ENCODE measurements at regions not wholly inside any gene's neighbourhood (a gene's known extent, or its start where the extent isn't known, plus 50 kb on each side); places are given as distances from the start of the nearest gene placed in this dataset.
"Not testable (repeated sequence)": the region's sequence is repeated elsewhere in the genome, so short reads cannot be mapped to it uniquely, and the experiment has no call there.

DNA sequence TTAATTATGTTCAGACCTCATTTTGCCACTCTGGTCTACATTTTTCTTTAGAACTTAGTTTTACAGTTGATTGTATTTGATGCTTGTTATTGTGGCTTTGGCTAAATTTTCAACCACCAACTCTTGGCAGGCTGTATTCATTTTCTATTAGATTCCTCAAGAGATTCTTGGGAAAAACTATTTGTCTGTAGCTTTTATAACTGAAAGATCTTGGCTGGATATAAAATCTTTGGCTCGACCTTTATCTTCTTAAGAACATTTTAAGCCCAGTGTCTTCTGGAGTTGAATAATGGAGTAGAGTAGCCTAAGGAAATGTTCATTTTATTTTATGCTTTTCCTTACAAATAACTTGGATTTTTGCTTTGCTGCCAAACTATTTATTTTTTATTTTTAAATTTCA, 848.5 kb downstream of the PCDH17 start:
- Histone ChIP-seq H3K4me1 (ENCODE audit: insufficient read depth, low read length) (peaks cover 18% of the 10 kb centered on the region; the same call in 1 of the 2 replicates), H3K27ac (ENCODE audit: low read depth, low read length) (no peak overlapping the region), H3K27me3 (ENCODE audit: insufficient read depth, low read length) (no peaks in the 10 kb centered on the region), H3K9me3 (ENCODE audit: insufficient read depth, low read depth, low read length) (no peaks in the 10 kb centered on the region), H3K4me3 (ENCODE audit: low read length) (no peak overlapping the region), H3K36me3 (ENCODE audit: insufficient read depth, low read length) (no peaks in the 10 kb centered on the region), H3K9ac (ENCODE audit: low read depth, low read length) (no peak overlapping the region)
- 86% methylated on average over 1 of the region's 1 CpG for WGBS

DNA sequence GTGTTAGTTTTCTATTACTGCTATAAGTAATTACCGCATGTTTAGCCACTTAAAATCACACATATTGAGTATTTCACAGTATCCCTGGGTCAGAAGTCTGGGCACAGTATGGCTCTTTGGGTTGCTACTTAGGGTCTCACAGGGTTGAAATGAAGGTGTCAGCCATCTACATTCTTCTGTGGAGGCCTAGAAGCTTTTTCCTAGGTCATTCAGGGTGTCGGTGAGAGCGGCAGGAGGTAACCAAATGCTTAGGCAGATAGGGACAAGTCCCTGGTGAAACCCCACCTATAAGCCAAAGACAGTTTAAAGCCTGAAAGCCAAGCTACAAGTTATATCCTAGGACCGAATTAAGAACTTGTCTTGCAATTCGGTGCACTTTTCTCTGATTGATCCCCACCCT, 856.7 kb downstream of the PCDH17 start:
- H3K27me3 ChIP-seq (ENCODE audit: insufficient read depth, low read length): no peaks in the 10 kb centered on the region
- 95% methylated on average over 5 of the region's 5 CpGs for WGBS
- no peak overlapping the region for H3K27ac ChIP-seq (ENCODE audit: low read depth, low read length)
- no peak overlapping the region for H3K4me3 ChIP-seq (ENCODE audit: low read length)
- no peak overlapping the region for H3K9ac ChIP-seq (ENCODE audit: low read depth, low read length)
- no peaks in the 10 kb centered on the region for H3K4me1 ChIP-seq (ENCODE audit: insufficient read depth, low read length)
- H3K36me3 ChIP-seq (ENCODE audit: insufficient read depth, low read length): no peaks in the 10 kb centered on the region
- no peaks in the 10 kb centered on the region for H3K9me3 ChIP-seq (ENCODE audit: insufficient read depth, low read depth, low read length)

DNA sequence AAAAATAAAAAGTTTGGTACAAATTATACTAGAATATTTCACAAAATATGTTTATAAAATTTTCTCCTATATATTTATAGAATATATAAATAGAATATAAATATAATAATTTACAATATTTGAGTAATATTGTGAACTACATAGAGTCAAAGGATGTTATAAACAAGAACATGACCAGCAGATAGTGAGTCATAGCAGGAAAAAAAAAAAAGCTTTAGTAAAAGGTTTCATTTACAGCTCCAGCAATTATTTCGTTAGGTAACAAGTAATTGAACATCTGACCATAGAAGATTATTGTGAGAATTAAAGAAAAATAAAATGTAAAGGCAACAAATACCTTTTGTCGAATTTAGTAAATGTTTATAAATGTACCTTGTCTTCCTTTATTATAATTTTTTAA, 864.1 kb downstream of the PCDH17 start:
- H3K9ac ChIP-seq (ENCODE audit: low read depth, low read length): no peak overlapping the region
- peaks cover 14% of the 10 kb centered on the region for H3K4me1 ChIP-seq (ENCODE audit: insufficient read depth, low read length)
- no peak overlapping the region for H3K4me3 ChIP-seq (ENCODE audit: low read length)
- H3K36me3 ChIP-seq (ENCODE audit: insufficient read depth, low read length): no peaks in the 10 kb centered on the region
- H3K27me3 ChIP-seq (ENCODE audit: insufficient read depth, low read length): no peaks in the 10 kb centered on the region
- 100% methylated on average over 1 of the region's 2 CpGs for WGBS
- H3K27ac ChIP-seq (ENCODE audit: low read depth, low read length): no peak overlapping the region
- H3K9me3 ChIP-seq (ENCODE audit: insufficient read depth, low read depth, low read length): no peaks in the 10 kb centered on the region

DNA sequence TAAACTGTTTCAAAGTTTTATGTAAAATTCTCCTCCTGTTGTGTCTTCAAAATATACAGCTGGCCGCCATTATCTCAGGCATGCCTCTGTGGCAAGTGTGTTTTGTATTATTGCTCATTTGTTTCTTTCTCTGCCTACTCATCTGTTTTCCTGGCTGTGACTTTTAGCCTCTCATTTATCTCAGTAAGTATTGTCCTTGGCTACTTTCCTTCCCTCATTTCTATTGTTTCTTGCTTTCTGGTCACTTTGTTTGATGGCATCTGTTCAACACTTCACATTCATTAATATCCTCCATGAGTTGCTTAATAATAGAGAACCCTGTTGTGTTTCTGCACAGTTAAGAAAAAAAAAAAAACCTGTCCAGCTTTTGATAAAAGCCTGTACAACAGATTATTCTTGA, 869.4 kb downstream of the PCDH17 start:
- Histone ChIP-seq H3K36me3 (ENCODE audit: insufficient read depth, low read length) (no peaks in the 10 kb centered on the region), H3K27me3 (ENCODE audit: insufficient read depth, low read length) (no peaks in the 10 kb centered on the region), H3K9ac (ENCODE audit: low read depth, low read length) (no peak overlapping the region), H3K4me3 (ENCODE audit: low read length) (no peak overlapping the region), H3K27ac (ENCODE audit: low read depth, low read length) (no peak overlapping the region), H3K9me3 (ENCODE audit: insufficient read depth, low read depth, low read length) (peaks cover 1% of the 10 kb centered on the region; the same call in 1 of the 2 replicates), H3K4me1 (ENCODE audit: insufficient read depth, low read length) (peaks cover 10% of the 10 kb centered on the region)
- 100% methylated on average over 1 of the region's 1 CpG for WGBS

DNA sequence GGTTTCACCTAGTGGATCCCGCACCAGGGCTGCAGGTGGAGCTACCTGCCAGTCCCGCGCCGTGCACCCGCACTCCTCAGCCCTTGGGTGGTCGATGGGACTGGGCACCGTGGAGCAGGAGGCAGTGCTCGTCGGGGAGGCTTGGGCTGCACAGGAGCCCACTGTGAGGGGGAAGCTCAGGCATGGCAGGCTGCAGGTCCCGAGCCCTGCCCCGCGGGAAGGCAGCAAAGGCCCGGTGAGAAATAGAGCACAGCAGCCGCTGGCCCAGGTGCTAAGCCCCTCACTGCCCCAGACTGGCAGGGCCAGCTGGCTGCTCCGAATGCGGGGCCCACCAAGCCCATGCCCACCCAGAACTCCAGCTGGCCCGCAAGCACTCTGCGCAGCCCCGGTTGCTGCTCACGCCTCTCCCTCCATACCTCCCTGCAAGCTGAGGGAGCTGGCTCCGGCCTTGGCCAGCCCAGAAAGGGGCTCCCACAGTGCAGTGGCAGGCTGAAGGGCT, 872.7 kb downstream of the PCDH17 start:
- H3K27ac ChIP-seq (ENCODE audit: low read depth, low read length); H3K27me3 ChIP-seq (ENCODE audit: insufficient read depth, low read length); H3K36me3 ChIP-seq (ENCODE audit: insufficient read depth, low read length); H3K4me1 ChIP-seq (ENCODE audit: insufficient read depth, low read length); H3K9ac ChIP-seq (ENCODE audit: low read depth, low read length); H3K4me3 ChIP-seq (ENCODE audit: low read length); H3K9me3 ChIP-seq (ENCODE audit: insufficient read depth, low read depth, low read length): not testable (repeated sequence)
- WGBS: 96% methylated on average over 21 of the region's 21 CpGs

DNA sequence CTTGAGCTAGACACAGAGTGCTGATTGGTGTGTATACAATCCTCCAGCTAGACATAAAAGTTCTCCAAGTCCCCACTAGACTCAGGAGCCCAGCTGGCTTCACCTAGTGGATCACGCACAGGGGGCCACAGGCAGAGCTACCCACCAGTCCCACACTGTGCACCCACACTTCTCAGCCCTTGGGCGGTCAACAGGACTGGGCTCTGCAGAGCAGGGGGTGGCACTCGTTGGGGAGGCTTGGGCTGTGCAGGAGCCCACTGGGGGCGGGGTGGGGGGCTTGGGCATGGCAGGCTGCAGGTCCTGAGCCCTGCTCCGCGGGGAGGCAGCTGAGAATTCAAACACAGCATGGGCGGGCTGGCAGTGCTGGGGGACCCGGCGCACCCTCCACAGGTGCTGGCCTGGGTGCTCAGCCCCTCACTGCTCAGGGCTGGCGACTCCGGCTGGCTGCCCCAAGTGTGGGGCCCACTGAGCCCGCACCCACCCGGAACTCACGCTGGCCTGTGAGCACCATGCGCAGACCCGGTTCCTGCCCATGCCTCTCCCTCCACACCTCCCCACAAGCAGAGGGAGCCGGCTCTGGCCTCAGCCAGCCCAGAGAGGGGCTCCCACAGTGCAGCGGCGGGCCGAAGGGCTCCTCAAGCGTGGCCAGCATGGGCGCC, 873.8 kb downstream of the PCDH17 start:
- H3K36me3 ChIP-seq (ENCODE audit: insufficient read depth, low read length); H3K4me3 ChIP-seq (ENCODE audit: low read length); H3K27me3 ChIP-seq (ENCODE audit: insufficient read depth, low read length); H3K9ac ChIP-seq (ENCODE audit: low read depth, low read length); H3K9me3 ChIP-seq (ENCODE audit: insufficient read depth, low read depth, low read length); H3K27ac ChIP-seq (ENCODE audit: low read depth, low read length); H3K4me1 ChIP-seq (ENCODE audit: insufficient read depth, low read length): not testable (repeated sequence)
- 97% methylated on average over 22 of the region's 22 CpGs for WGBS

DNA sequence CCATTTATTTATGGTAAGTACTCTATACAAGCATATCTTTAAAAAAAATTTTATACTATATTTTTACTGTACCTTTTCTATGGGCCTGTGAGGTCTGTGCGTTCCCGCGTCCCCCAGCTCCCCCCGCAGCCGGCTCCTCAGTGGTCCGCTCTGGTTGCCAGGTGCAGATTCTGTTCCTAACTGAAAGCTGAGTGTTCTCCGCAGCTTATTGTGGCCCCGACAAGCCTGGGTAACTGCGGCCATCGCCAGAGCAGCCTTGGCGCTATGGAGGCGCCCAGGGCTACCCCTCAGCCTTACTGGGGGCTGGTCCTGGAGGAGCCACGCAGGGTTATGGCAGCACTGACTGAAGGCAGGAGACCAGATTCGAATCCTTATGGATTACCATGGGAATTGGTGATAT, 896.8 kb downstream of the PCDH17 start:
- Histone ChIP-seq H3K9ac (ENCODE audit: low read depth, low read length) (no peak overlapping the region), H3K4me1 (ENCODE audit: insufficient read depth, low read length) (no peaks in the 10 kb centered on the region), H3K36me3 (ENCODE audit: insufficient read depth, low read length) (no peaks in the 10 kb centered on the region), H3K27me3 (ENCODE audit: insufficient read depth, low read length) (no peaks in the 10 kb centered on the region), H3K9me3 (ENCODE audit: insufficient read depth, low read depth, low read length) (no peaks in the 10 kb centered on the region), H3K4me3 (ENCODE audit: low read length) (no peak overlapping the region), H3K27ac (ENCODE audit: low read depth, low read length) (no peak overlapping the region)
- 96% methylated on average over 14 of the region's 14 CpGs for WGBS

DNA sequence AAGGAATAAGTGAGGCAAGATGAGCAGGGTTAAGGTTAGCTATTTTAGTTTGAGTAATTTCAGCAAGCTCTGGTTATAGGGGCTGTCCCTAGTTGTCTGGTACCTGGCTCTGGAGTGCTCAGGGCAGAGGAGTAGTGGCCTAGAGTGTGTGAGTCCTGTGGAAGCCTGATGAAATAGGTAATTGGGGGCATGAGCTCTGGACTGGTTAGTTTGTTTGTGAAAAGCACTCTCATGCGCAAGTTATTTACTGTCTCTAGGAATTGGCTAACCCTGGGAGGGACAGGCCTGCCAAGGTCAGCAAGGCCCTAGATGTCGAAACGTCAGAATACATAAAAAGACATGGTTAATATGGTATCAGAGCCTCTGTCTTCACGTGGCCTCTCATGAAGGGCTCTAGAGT, 900.1 kb downstream of the PCDH17 start:
- 92% methylated on average over 4 of the region's 4 CpGs for WGBS
- H3K4me3 ChIP-seq (ENCODE audit: low read length): no peak overlapping the region
- H3K27me3 ChIP-seq (ENCODE audit: insufficient read depth, low read length): no peaks in the 10 kb centered on the region
- no peak overlapping the region for H3K9ac ChIP-seq (ENCODE audit: low read depth, low read length)
- no peaks in the 10 kb centered on the region for H3K36me3 ChIP-seq (ENCODE audit: insufficient read depth, low read length)
- H3K4me1 ChIP-seq (ENCODE audit: insufficient read depth, low read length): no peaks in the 10 kb centered on the region
- H3K9me3 ChIP-seq (ENCODE audit: insufficient read depth, low read depth, low read length): no peaks in the 10 kb centered on the region
- no peak overlapping the region for H3K27ac ChIP-seq (ENCODE audit: low read depth, low read length)

DNA sequence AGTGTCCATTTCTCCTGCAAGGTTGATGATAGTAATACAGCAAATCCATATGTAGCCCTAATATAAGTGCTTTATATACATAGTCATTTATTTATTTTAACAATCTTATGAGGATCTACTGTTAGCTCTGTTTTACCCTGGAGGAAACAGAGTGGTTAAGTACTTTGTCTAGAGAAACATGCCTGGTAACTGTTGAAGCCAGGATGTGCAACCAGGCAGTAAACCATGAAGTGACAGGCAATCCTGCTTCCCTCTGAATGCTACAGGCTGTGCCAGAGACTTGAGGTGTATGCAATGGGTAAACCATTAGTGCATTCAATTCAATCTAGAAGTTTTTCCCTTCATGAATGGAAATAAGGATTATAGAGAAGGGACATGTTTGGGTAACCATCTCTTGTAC, 911.0 kb downstream of the PCDH17 start:
- Histone ChIP-seq H3K27ac (ENCODE audit: low read depth, low read length) (no peak overlapping the region), H3K9me3 (ENCODE audit: insufficient read depth, low read depth, low read length) (no peaks in the 10 kb centered on the region), H3K4me3 (ENCODE audit: low read length) (no peak overlapping the region), H3K27me3 (ENCODE audit: insufficient read depth, low read length) (no peaks in the 10 kb centered on the region), H3K9ac (ENCODE audit: low read depth, low read length) (no peak overlapping the region), H3K36me3 (ENCODE audit: insufficient read depth, low read length) (no peaks in the 10 kb centered on the region), H3K4me1 (ENCODE audit: insufficient read depth, low read length) (no peaks in the 10 kb centered on the region)

DNA sequence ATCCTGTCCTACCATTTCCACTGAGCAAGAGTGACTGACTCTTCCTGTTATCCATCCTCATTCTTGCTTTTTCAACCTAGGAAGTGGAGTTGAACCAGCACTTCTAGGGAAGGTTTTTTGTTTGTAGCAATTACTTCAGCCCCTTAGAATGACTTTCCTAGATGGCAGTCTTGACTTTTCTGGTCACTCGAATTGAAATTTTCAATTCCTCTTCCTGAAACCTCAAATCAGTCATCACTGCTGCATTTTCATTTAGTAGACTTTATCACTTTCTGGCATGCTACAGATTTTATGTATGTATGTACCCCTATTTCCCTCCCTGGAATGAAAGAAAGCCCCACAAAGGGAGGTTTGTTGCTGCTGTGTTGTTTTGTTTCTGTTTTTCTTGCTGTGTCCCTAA, 915.9 kb downstream of the PCDH17 start:
- no peak overlapping the region for H3K9ac ChIP-seq (ENCODE audit: low read depth, low read length)
- H3K36me3 ChIP-seq (ENCODE audit: insufficient read depth, low read length): no peaks in the 10 kb centered on the region
- no peak overlapping the region for H3K4me3 ChIP-seq (ENCODE audit: low read length)
- H3K4me1 ChIP-seq (ENCODE audit: insufficient read depth, low read length): no peaks in the 10 kb centered on the region
- H3K27ac ChIP-seq (ENCODE audit: low read depth, low read length): no peak overlapping the region
- no peaks in the 10 kb centered on the region for H3K9me3 ChIP-seq (ENCODE audit: insufficient read depth, low read depth, low read length)
- 94% methylated on average over 1 of the region's 1 CpG for WGBS
- no peaks in the 10 kb centered on the region for H3K27me3 ChIP-seq (ENCODE audit: insufficient read depth, low read length)

DNA sequence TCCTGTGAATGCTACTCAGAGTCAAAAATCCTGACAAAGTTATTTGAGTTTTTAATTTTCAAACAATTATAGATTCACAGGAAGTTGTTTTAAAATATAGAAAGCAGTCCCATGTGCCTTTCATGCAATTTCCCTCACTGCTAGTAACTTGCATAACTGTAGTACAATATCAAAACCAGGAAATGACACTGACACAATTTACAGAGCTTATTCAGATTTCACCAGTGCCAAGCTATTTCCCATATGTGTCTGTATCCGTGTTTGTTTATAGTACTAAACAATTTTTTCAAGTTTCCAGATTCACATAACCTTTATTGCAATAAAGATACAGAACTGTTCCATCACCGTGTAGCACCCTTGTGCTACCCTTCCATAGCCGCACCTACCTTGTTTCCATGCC, 934.6 kb downstream of the PCDH17 start:
- Histone ChIP-seq H3K4me1 (ENCODE audit: insufficient read depth, low read length) (no peaks in the 10 kb centered on the region), H3K36me3 (ENCODE audit: insufficient read depth, low read length) (no peaks in the 10 kb centered on the region), H3K27ac (ENCODE audit: low read depth, low read length) (no peak overlapping the region), H3K9ac (ENCODE audit: low read depth, low read length) (no peak overlapping the region), H3K9me3 (ENCODE audit: insufficient read depth, low read depth, low read length) (no peaks in the 10 kb centered on the region), H3K4me3 (ENCODE audit: low read length) (no peak overlapping the region), H3K27me3 (ENCODE audit: insufficient read depth, low read length) (no peaks in the 10 kb centered on the region)
- WGBS: 97% methylated on average over 3 of the region's 3 CpGs

DNA sequence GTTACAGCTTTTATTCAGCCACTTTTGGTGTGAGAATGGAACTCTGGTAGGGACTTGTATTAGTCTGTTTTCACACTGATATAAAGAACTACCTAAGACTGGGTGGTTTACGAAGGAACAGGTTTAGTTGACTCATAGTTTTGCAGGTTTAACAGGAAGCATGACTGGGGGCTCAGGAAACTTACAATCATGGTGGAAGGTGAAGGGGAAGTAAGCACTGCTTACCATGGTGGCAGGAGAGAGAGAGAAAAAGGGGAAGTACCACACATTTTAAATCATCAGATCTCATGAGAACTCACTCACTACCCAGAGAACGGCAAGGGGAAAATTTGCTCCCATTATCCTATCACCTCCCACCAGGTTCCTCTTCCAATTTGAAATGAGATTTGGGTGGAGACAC, 942.2 kb downstream of the PCDH17 start:
- Histone ChIP-seq H3K36me3 (ENCODE audit: insufficient read depth, low read length) (no peaks in the 10 kb centered on the region), H3K9me3 (ENCODE audit: insufficient read depth, low read depth, low read length) (0 out of 2 replicates have a peak, but pooled peaks cover 4% of the 10 kb centered on the region)
- WGBS: 91% methylated on average over 2 of the region's 2 CpGs

More for the DNA sequence above, 942.2 kb downstream of the PCDH17 start:
- H3K4me1 ChIP-seq (ENCODE audit: insufficient read depth, low read length): no peaks in the 10 kb centered on the region
- no peak overlapping the region for H3K27ac ChIP-seq (ENCODE audit: low read depth, low read length)
- H3K4me3 ChIP-seq (ENCODE audit: low read length): no peak overlapping the region
- no peaks in the 10 kb centered on the region for H3K27me3 ChIP-seq (ENCODE audit: insufficient read depth, low read length)
- H3K9ac ChIP-seq (ENCODE audit: low read depth, low read length): no peak overlapping the region
